DOHH2 (cell line): ENCODE measurements at regions not wholly inside any gene's neighbourhood (a gene's known extent, or its start where the extent isn't known, plus 50 kb on each side); places are given as distances from the start of the nearest gene placed in this dataset.
"Not testable (repeated sequence)": the region's sequence is repeated elsewhere in the genome, so short reads cannot be mapped to it uniquely, and the experiment has no call there.

Experiments
- H3F3A ChIP-seq: fragments of 200-600 bp; sonication (generic), shearing (Covaris generic); 2 replicates; pipeline ENCODE4 v1.6.0; 2016; ENCODE audit warnings: antibody characterized with exemption, mild to moderate bottlenecking; ENCODE audit not compliant: control insufficient read depth, insufficient read depth
- H3K27ac ChIP-seq: fragments of 200-600 bp; sonication (generic); 2 replicates; pipeline ENCODE4 v1.5.1; 2014; ENCODE audit warnings: low read depth, mild to moderate bottlenecking, low read length, moderate library complexity
- H3K27me3 ChIP-seq: fragments of 200-600 bp; sonication (generic); 2 replicates; pipeline ENCODE4 v1.6.1; 2014; ENCODE audit warnings: mild to moderate bottlenecking, low read length, mixed read lengths; ENCODE audit not compliant: control insufficient read depth
- H3K36me3 ChIP-seq: fragments of 200-600 bp; sonication (generic); 2 replicates; pipeline ENCODE4 v1.6.1; 2014; ENCODE audit warnings: mild to moderate bottlenecking, low read length, moderate library complexity, mixed read lengths; ENCODE audit not compliant: control insufficient read depth
- H3K4me1 ChIP-seq: fragments of 200-600 bp; sonication (generic); 2 replicates; pipeline ENCODE4 v1.6.1; 2014; ENCODE audit warnings: mild to moderate bottlenecking, low read length, mixed read lengths; ENCODE audit not compliant: control insufficient read depth
- H3K4me2 ChIP-seq: fragments of 200-600 bp; sonication (generic); 2 replicates; pipeline ENCODE4 v1.6.0; 2014; ENCODE audit warnings: mild to moderate bottlenecking, low read length, moderate library complexity
- H3K4me3 ChIP-seq: fragments of 200-600 bp; sonication (generic); 2 replicates; pipeline ENCODE4 v1.5.1; 2014; ENCODE audit warnings: mild to moderate bottlenecking, low read length, mixed read lengths
- H3K79me2 ChIP-seq: fragments of 200-600 bp; sonication (generic); 2 replicates; pipeline ENCODE4 v1.6.1; 2014; ENCODE audit warnings: mild to moderate bottlenecking, low read length, mixed read lengths; ENCODE audit not compliant: control insufficient read depth
- H3K9me2 ChIP-seq: fragments of 200-600 bp; sonication (generic); replicated peaks from 2 replicates; pipeline ENCODE4 v1.6.1; 2014; ENCODE audit warnings: mild to moderate bottlenecking, low read length, mixed read lengths; ENCODE audit not compliant: control insufficient read depth
- H3K9me3 ChIP-seq: fragments of 200-600 bp; sonication (generic); 2 replicates; pipeline ENCODE4 v1.6.1; 2014; ENCODE audit warnings: antibody characterized with exemption, low read length, mixed read lengths; ENCODE audit not compliant: control insufficient read depth, insufficient read depth
- H4K20me1 ChIP-seq: fragments of 200-600 bp; sonication (generic); 2 replicates; pipeline ENCODE4 v1.6.0; 2014; ENCODE audit warnings: low read depth, mild to moderate bottlenecking, antibody characterized with exemption, low read length, moderate library complexity; ENCODE audit not compliant: control insufficient read depth, insufficient read depth
- CTCF ChIP-seq: fragments of 200-600 bp; sonication (generic); IDR thresholded peaks from one replicate; pipeline ENCODE4 v1.5.1; 2014; ENCODE audit warnings: antibody characterized with exemption, mild to moderate bottlenecking, low read depth, low read length; ENCODE audit not compliant: poor library complexity, severe bottlenecking
- EZH2phosphoT487 ChIP-seq: fragments of 200-600 bp; sonication (generic); IDR thresholded peaks from 2 replicates; pipeline ENCODE4 v1.6.1; 2017; ENCODE audit warnings: borderline replicate concordance, mild to moderate bottlenecking, antibody characterized with exemption, low read length, moderate library complexity, mixed read lengths

- no peaks in the 10 kb centered on the region for H3K36me3 ChIP-seq
- H3K27ac ChIP-seq, result no peak overlapping the region
- peaks cover 38% of the 10 kb centered on the region; the same call in 1 of the 2 replicates for H3K9me3 ChIP-seq
- H3K79me2 ChIP-seq, result no peaks in the 10 kb centered on the region
- H3K27me3 ChIP-seq, result no peaks in the 10 kb centered on the region
- TF ChIP-seq CTCF (no peak), EZH2phosphoT487 (no peak)
- no peaks in the 10 kb centered on the region for H3K9me2 ChIP-seq
- no peaks in the 10 kb centered on the region for H3K4me1 ChIP-seq
- H3K4me2 ChIP-seq, result no peak overlapping the region
- H4K20me1 ChIP-seq, result no peaks in the 10 kb centered on the region
- H3F3A ChIP-seq, result no peaks in the 10 kb centered on the region
- no peak overlapping the region for H3K4me3 ChIP-seq
Measured at GRCh38 chr15:25250906-25251622, 187.8 kb downstream of the UBE3A start.

- no peak overlapping the region for H3K4me3 ChIP-seq
- H3K36me3 ChIP-seq, result no peaks in the 10 kb centered on the region
- H3K9me3 ChIP-seq, result peaks cover 30% of the 10 kb centered on the region; the same call in 1 of the 2 replicates
- no peak for TF ChIP-seq CTCF
- TF ChIP-seq EZH2phosphoT487, result no peak
- H3K4me1 ChIP-seq, result no peaks in the 10 kb centered on the region
- no peak overlapping the region for H3K4me2 ChIP-seq
- H3F3A ChIP-seq, result no peaks in the 10 kb centered on the region
- no peaks in the 10 kb centered on the region for H3K27me3 ChIP-seq
- no peaks in the 10 kb centered on the region for H3K9me2 ChIP-seq
- no peak overlapping the region for H3K27ac ChIP-seq
- H4K20me1 ChIP-seq, result no peaks in the 10 kb centered on the region
- no peaks in the 10 kb centered on the region for H3K79me2 ChIP-seq
Measured at GRCh38 chr15:25251700-25252390, 187.0 kb downstream of the UBE3A start.

- H3K4me3 ChIP-seq, H3K36me3 ChIP-seq, H3K79me2 ChIP-seq, H4K20me1 ChIP-seq, H3K9me2 ChIP-seq, H3K4me1 ChIP-seq, H3K27me3 ChIP-seq, H3K27ac ChIP-seq, H3K4me2 ChIP-seq, H3F3A ChIP-seq: not testable (repeated sequence)
- H3K9me3 ChIP-seq, result peaks cover 28% of the 10 kb centered on the region; the same call in 1 of the 2 replicates
Measured at GRCh38 chr15:25253048-25253973, 185.5 kb downstream of the UBE3A start.
